ENCODE measurements at regions not wholly inside any gene's neighbourhood (a gene's known extent, or its start where the extent isn't known, plus 50 kb on each side); places are given as distances from the start of the nearest gene placed in this dataset.

- ATAC-seq (no peak), FAIRE-seq (no peak), DNase-seq (ENCODE audit: low read depth, low spot score) (no peak)
- WGBS (ENCODE audit: insufficient coverage, insufficient replicate concordance, low lambda C conversion rate, missing lambda C conversion rate), result 23% methylated on average over 3 of the region's 3 CpGs
- Histone ChIP-seq H4K20me1 (ENCODE audit: control insufficient read depth, insufficient read depth) (no peaks in the 10 kb centered on the region), H3K4me2 (ENCODE audit: control insufficient read depth, insufficient read depth) (no peak overlapping the region), H3K27ac (ENCODE audit: control insufficient read depth, insufficient read depth) (no peak overlapping the region), H3K9ac (ENCODE audit: control insufficient read depth, insufficient read depth, low read length) (no peak overlapping the region), H3K4me3 (no peak overlapping the region), H3K9me3 (replicated peaks; ENCODE audit: control insufficient read depth, insufficient read depth, low read length) (no peaks in the 10 kb centered on the region), H3K27me3 (replicated peaks in 1 of 2; ENCODE audit: control insufficient read depth in 2 of 2, insufficient read depth in 2 of 2, low read length in 1 of 2) (no peaks in the 10 kb centered on the region), H3K79me2 (ENCODE audit: control insufficient read depth, insufficient read depth, low read length) (no peaks in the 10 kb centered on the region), H2AFZ (ENCODE audit: control insufficient read depth, low read depth, low read length) (no peak overlapping the region), H3K4me1 (ENCODE audit: control insufficient read depth, insufficient read depth, low read length) (no peaks in the 10 kb centered on the region), H3K36me3 (ENCODE audit: control insufficient read depth in 2 of 2, insufficient read depth in 2 of 2, low read length in 1 of 2) (no peaks in the 10 kb centered on the region)
- ChIA-PET SMC1A (ENCODE audit: uncharacterized antibody, unreplicated experiment) (no interaction called here), RAD21 (ENCODE audit: unreplicated experiment) (no interaction called here), POLR2A (no interaction called here), CTCF (no interaction called here)
- in situ Hi-C loops (cut with MboI) (no loop called here), intact Hi-C loops (cut with micrococcal nuclease; ENCODE audit: unreplicated experiment) (no loop called here)
- BruUV-seq (replicated peaks), result no TSS peak
- no peak for TF ChIP-seq FOXK2 (IDR thresholded peaks at IDR 0.05)
- TF ChIP-seq PKNOX1 (IDR thresholded peaks at IDR 0.05), result no peak
- TF ChIP-seq NFYB (IDR thresholded peaks at IDR 0.05; ENCODE audit: insufficient read depth, low read depth, low read length), result no peak
- no peak for TF ChIP-seq YBX1 (IDR thresholded peaks at IDR 0.05)
- no peak for TF ChIP-seq BACH1 (IDR thresholded peaks at IDR 0.05; ENCODE audit: borderline replicate concordance)
- TF ChIP-seq, protein P1, sequence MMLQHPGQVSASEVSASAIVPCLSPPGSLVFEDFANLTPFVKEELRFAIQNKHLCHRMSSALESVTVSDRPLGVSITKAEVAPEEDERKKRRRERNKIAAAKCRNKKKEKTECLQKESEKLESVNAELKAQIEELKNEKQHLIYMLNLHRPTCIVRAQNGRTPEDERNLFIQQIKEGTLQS (IDR thresholded peaks at IDR 0.05; ENCODE audit: borderline replicate concordance, extremely low read depth, low read depth, low read length), result no peak
- no peak for TF ChIP-seq SMARCA5 (IDR thresholded peaks at IDR 0.05)
- TF ChIP-seq YY1 (IDR thresholded peaks at IDR 0.05; ENCODE audit: low read depth, low read length), result no peak
- TF ChIP-seq CEBPB (IDR thresholded peaks at IDR 0.05; ENCODE audit: borderline replicate concordance in 1 of 2, low read depth in 2 of 2, low read length in 2 of 2), result no peak
- no peak for TF ChIP-seq CBX3 (IDR thresholded peaks at IDR 0.05; ENCODE audit: borderline replicate concordance, low read depth)
- no peak for TF ChIP-seq TCF7 (IDR thresholded peaks at IDR 0.05; ENCODE audit: borderline replicate concordance)
- TF ChIP-seq, protein P2, sequence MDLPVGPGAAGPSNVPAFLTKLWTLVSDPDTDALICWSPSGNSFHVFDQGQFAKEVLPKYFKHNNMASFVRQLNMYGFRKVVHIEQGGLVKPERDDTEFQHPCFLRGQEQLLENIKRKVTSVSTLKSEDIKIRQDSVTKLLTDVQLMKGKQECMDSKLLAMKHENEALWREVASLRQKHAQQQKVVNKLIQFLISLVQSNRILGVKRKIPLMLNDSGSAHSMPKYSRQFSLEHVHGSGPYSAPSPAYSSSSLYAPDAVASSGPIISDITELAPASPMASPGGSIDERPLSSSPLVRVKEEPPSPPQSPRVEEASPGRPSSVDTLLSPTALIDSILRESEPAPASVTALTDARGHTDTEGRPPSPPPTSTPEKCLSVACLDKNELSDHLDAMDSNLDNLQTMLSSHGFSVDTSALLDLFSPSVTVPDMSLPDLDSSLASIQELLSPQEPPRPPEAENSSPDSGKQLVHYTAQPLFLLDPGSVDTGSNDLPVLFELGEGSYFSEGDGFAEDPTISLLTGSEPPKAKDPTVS (IDR thresholded peaks at IDR 0.05; ENCODE audit: low read depth, low read length), result no peak
- no peak for TF ChIP-seq FOXM1 (IDR thresholded peaks at IDR 0.05; ENCODE audit: low read depth, low read length)
- no peak for TF ChIP-seq BCLAF1 (IDR thresholded peaks at IDR 0.05)
- TF ChIP-seq, protein P3, sequence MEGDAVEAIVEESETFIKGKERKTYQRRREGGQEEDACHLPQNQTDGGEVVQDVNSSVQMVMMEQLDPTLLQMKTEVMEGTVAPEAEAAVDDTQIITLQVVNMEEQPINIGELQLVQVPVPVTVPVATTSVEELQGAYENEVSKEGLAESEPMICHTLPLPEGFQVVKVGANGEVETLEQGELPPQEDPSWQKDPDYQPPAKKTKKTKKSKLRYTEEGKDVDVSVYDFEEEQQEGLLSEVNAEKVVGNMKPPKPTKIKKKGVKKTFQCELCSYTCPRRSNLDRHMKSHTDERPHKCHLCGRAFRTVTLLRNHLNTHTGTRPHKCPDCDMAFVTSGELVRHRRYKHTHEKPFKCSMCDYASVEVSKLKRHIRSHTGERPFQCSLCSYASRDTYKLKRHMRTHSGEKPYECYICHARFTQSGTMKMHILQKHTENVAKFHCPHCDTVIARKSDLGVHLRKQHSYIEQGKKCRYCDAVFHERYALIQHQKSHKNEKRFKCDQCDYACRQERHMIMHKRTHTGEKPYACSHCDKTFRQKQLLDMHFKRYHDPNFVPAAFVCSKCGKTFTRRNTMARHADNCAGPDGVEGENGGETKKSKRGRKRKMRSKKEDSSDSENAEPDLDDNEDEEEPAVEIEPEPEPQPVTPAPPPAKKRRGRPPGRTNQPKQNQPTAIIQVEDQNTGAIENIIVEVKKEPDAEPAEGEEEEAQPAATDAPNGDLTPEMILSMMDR (IDR thresholded peaks at IDR 0.05 in 2 of 3, conservative IDR thresholded peaks at IDR 0.05 in 1 of 3; ENCODE audit: control insufficient read depth in 2 of 3, extremely low read depth in 1 of 3, insufficient read depth in 1 of 3, low read depth in 3 of 3, low read length in 3 of 3), result no peak
- no peak for TF ChIP-seq MTA2 (IDR thresholded peaks at IDR 0.05; ENCODE audit: low read depth)
- no peak for TF ChIP-seq RUNX3 (IDR thresholded peaks at IDR 0.05; ENCODE audit: low read length)
Measured at GRCh38 chr11:39139581-39139980, 2319.9 kb downstream of the LRRC4C start.

Data from GM12878 (cell line).